Upper lobe of left lung (tissue), 4 donors: ENCODE measurements at regions not wholly inside any gene's neighbourhood (a gene's known extent, or its start where the extent isn't known, plus 50 kb on each side); places are given as distances from the start of the nearest gene placed in this dataset.
"Not testable (repeated sequence)": the region's sequence is repeated elsewhere in the genome, so short reads cannot be mapped to it uniquely, and the experiment has no call there.

ENCODE experiments used
- CTCF ChIP-seq, 6 experiments: fragments of 450-650 bp in 4 of 6; fragments of 200-600 bp in 2 of 6; sonication (generic) in 2 of 6; IDR thresholded peaks; one replicate each; pipeline ENCODE4 v1.5.1; 2016 to 2019; ENCODE audit warnings: antibody characterized with exemption in 6 of 6
- POLR2A ChIP-seq, 4 donors: fragments of 450-650 bp; IDR thresholded peaks; one replicate each; pipeline ENCODE4 v1.5.1; 2016 to 2017; ENCODE audit warnings: antibody characterized with exemption in 4 of 4, mild to moderate bottlenecking in 2 of 4
- POLR2AphosphoS5 ChIP-seq, 2 donors: sonication (generic); formaldehyde crosslinking; IDR thresholded peaks; one replicate each; pipeline ENCODE4 v1.5.1; 2017; ENCODE audit warnings: antibody characterized with exemption in 2 of 2

- TF ChIP-seq CTCF, POLR2A, POLR2AphosphoS5 (IDR thresholded peaks at IDR 0.05): not testable (repeated sequence)
Measured at GRCh38 chr10:48063944-48064625, 64.5 kb upstream of the FAM25C start.
